HFFc6 (cell line): ENCODE measurements at regions not wholly inside any gene's neighbourhood (a gene's known extent, or its start where the extent isn't known, plus 50 kb on each side); places are given as distances from the start of the nearest gene placed in this dataset.

Experiments
- DNase-seq: peaks from one replicate; pipeline ENCODE4 v3.0.0-alpha.2; 2018
- H3K27ac Mint-ChIP-seq: 2 replicates; pipeline ENCODE4 v1.8.0; 2020; ENCODE audit warnings: mild to moderate bottlenecking, mixed read lengths
- H3K27me3 Mint-ChIP-seq: 2 replicates; pipeline ENCODE4 v1.8.0; 2021; ENCODE audit warnings: mild to moderate bottlenecking, moderate library complexity, mixed read lengths; ENCODE audit not compliant: insufficient read depth
- H3K36me3 Mint-ChIP-seq: 2 replicates; pipeline ENCODE4 v1.8.0; 2021; ENCODE audit warnings: low read depth, mixed read lengths
- H3K4me1 Mint-ChIP-seq: 2 replicates; pipeline ENCODE4 v1.8.0; 2020; ENCODE audit warnings: low read depth, mixed read lengths
- H3K4me3 Mint-ChIP-seq: 2 replicates; pipeline ENCODE4 v1.8.0; 2020; ENCODE audit warnings: mild to moderate bottlenecking, moderate library complexity, mixed read lengths
- H3K9me3 Mint-ChIP-seq: 2 replicates; pipeline ENCODE4 v1.8.0; 2020; ENCODE audit warnings: mild to moderate bottlenecking, mixed read lengths
- TF ChIP-seq, protein P1 (sequence below): fragments of 200-600 bp; sonication (generic); IDR thresholded peaks from 2 replicates; pipeline ENCODE4 v1.5.0; 2021; ENCODE audit warnings: antibody characterized with exemption, mild to moderate bottlenecking

- TF ChIP-seq, protein P1, sequence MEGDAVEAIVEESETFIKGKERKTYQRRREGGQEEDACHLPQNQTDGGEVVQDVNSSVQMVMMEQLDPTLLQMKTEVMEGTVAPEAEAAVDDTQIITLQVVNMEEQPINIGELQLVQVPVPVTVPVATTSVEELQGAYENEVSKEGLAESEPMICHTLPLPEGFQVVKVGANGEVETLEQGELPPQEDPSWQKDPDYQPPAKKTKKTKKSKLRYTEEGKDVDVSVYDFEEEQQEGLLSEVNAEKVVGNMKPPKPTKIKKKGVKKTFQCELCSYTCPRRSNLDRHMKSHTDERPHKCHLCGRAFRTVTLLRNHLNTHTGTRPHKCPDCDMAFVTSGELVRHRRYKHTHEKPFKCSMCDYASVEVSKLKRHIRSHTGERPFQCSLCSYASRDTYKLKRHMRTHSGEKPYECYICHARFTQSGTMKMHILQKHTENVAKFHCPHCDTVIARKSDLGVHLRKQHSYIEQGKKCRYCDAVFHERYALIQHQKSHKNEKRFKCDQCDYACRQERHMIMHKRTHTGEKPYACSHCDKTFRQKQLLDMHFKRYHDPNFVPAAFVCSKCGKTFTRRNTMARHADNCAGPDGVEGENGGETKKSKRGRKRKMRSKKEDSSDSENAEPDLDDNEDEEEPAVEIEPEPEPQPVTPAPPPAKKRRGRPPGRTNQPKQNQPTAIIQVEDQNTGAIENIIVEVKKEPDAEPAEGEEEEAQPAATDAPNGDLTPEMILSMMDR: no peak
- H3K27me3 Mint-ChIP-seq: no peaks in the 10 kb centered on the region; the same call in 1 of the 2 replicates
- no peak overlapping the region for H3K27ac Mint-ChIP-seq
- H3K36me3 Mint-ChIP-seq: no peaks in the 10 kb centered on the region
- peak; percentile 19 for DNase-seq
- no peak overlapping the region for H3K4me3 Mint-ChIP-seq
- H3K4me1 Mint-ChIP-seq: peaks cover 5% of the 10 kb centered on the region; the same call in 1 of the 2 replicates
- no peaks in the 10 kb centered on the region; the same call in 1 of the 2 replicates for H3K9me3 Mint-ChIP-seq
Measured at GRCh38 chr13:42497798-42498197, 76.2 kb upstream of the TNFSF11 start.

- peaks cover 5% of the 10 kb centered on the region; the same call in 1 of the 2 replicates for H3K4me1 Mint-ChIP-seq
- no peak overlapping the region for H3K27ac Mint-ChIP-seq
- H3K9me3 Mint-ChIP-seq: no peaks in the 10 kb centered on the region; the same call in 1 of the 2 replicates
- H3K36me3 Mint-ChIP-seq: no peaks in the 10 kb centered on the region
- TF ChIP-seq, protein P1: no peak
- no peak for DNase-seq
- no peaks in the 10 kb centered on the region; the same call in 1 of the 2 replicates for H3K27me3 Mint-ChIP-seq
- H3K4me3 Mint-ChIP-seq: no peak overlapping the region
Measured at GRCh38 chr13:42498521-42498920, 75.4 kb upstream of the TNFSF11 start.
